ENCODE measurements at regions not wholly inside any gene's neighbourhood (a gene's known extent, or its start where the extent isn't known, plus 50 kb on each side); places are given as distances from the start of the nearest gene placed in this dataset.

- no peak for FAIRE-seq
- ATAC-seq = no peak
- ChIA-PET POLR2A (no interaction called here), CTCF (no interaction called here)
- TF ChIP-seq HOXB5 (CRISPR knock-in tag; IDR thresholded peaks at IDR 0.05) = no peak
- no peak for TF ChIP-seq MAFK (IDR thresholded peaks at IDR 0.05; ENCODE audit: partially characterized antibody)
- TF ChIP-seq HMGXB4 (CRISPR knock-in tag; IDR thresholded peaks at IDR 0.05; ENCODE audit: borderline replicate concordance) = no peak
- no peak for TF ChIP-seq HOXA7 (CRISPR knock-in tag; IDR thresholded peaks at IDR 0.05)
- no peak for TF ChIP-seq HDAC2 (IDR thresholded peaks at IDR 0.05)
- TF ChIP-seq RNF2 (IDR thresholded peaks at IDR 0.05; ENCODE audit: borderline replicate concordance, low read depth) = no peak
- no peaks in the 10 kb centered on the region for H3K4me1 ChIP-seq
- no peak for DNase-seq (ENCODE audit: low read depth in 1 of 2, low spot score in 1 of 2)
- H3K4me3 ChIP-seq = no peak overlapping the region
- H3K9me3 ChIP-seq = peaks cover 5% of the 10 kb centered on the region; the same call in 1 of the 3 replicates
- H3K27ac ChIP-seq = no peak overlapping the region
- WGBS (ENCODE audit: missing lambda C conversion rate) = 55% methylated on average over 5 of the region's 5 CpGs
- no peak overlapping the region for H3K4me2 ChIP-seq
Observed at GRCh38 chr15:31845791-31846190, 184.5 kb upstream of the CHRNA7 start.

GRCh38 chr15:31847961-31848360 lies 182.4 kb upstream of the CHRNA7 start:
- ChIA-PET CTCF (interaction anchor here (0.8 kb wide), 1 partner anchor 8 kb away, joined by 3 read pairs; no protein-coding TSS in a partner anchor), POLR2A (no interaction called here)
- whole genome bisulfite sequencing (ENCODE audit: missing lambda C conversion rate) = 16% methylated on average over 5 of the region's 5 CpGs
- Histone ChIP-seq H3K4me2 (no peak overlapping the region), H3K4me3 (no peak overlapping the region), H3K4me1 (no peaks in the 10 kb centered on the region), H3K9me3 (peaks cover 12% of the 10 kb centered on the region; the same call in 1 of the 3 replicates), H3K27ac (no peak overlapping the region)
- DNase-seq (ENCODE audit: low read depth in 1 of 2, low spot score in 1 of 2) (no peak), ATAC-seq (no peak), FAIRE-seq (no peak)
- TF ChIP-seq TFCP2L1 (CRISPR knock-in tag; IDR thresholded peaks at IDR 0.05) (no peak), ZC3H11A (IDR thresholded peaks at IDR 0.05) (no peak), FOSB (CRISPR knock-in tag; IDR thresholded peaks at IDR 0.05) (no peak), RNF2 (IDR thresholded peaks at IDR 0.05; ENCODE audit: borderline replicate concordance, low read depth) (no peak), HDAC2 (IDR thresholded peaks at IDR 0.05) (no peak), BCL3 (IDR thresholded peaks at IDR 0.05) (no peak), GATA3 (IDR thresholded peaks at IDR 0.05; ENCODE audit: borderline replicate concordance) (no peak), CBX8 (IDR thresholded peaks at IDR 0.05) (no peak), ATOH8 (CRISPR knock-in tag; IDR thresholded peaks at IDR 0.05; ENCODE audit: low read depth) (no peak), POLR2AphosphoS2 (conservative IDR thresholded peaks at IDR 0.05; ENCODE audit: low read length) (no peak), RCOR1 (IDR thresholded peaks at IDR 0.05; ENCODE audit: low read depth, low read length) (no peak), HEYL (CRISPR knock-in tag; IDR thresholded peaks at IDR 0.05) (no peak), REST (IDR thresholded peaks at IDR 0.05) (no peak), MYC (IDR thresholded peaks at IDR 0.05; ENCODE audit: borderline replicate concordance, low read length) (no peak), SREBF2 (IDR thresholded peaks at IDR 0.05) (no peak), ZNF302 (CRISPR knock-in tag; IDR thresholded peaks at IDR 0.05) (no peak)

All from A549 (cell line).